ENCODE measurements at regions not wholly inside any gene's neighbourhood (a gene's known extent, or its start where the extent isn't known, plus 50 kb on each side); places are given as distances from the start of the nearest gene placed in this dataset.
"Not testable (repeated sequence)": the region's sequence is repeated elsewhere in the genome, so short reads cannot be mapped to it uniquely, and the experiment has no call there.

GRCh38 chr16:59391617-59392364 lies 657.7 kb upstream of the GOT2 start:
- DNase-seq (ENCODE audit: extremely low read depth in 1 of 2, low read depth in 1 of 2): no peak

GRCh38 chr16:59385959-59386358 lies 651.8 kb upstream of the GOT2 start:
- DNase-seq (ENCODE audit: extremely low read depth in 1 of 2, low read depth in 1 of 2): no peak

- DNase-seq (ENCODE audit: extremely low read depth in 1 of 2, low read depth in 1 of 2): no peak
Observed at GRCh38 chr16:59385491-59385890, 651.4 kb upstream of the GOT2 start.

- DNase-seq (ENCODE audit: extremely low read depth in 1 of 2, low read depth in 1 of 2): no peak
Observed at GRCh38 chr16:59373632-59374031, 639.5 kb upstream of the GOT2 start.

GRCh38 chr16:59370717-59371116 lies 636.6 kb upstream of the GOT2 start:
- no peak for DNase-seq (ENCODE audit: extremely low read depth in 1 of 2, low read depth in 1 of 2)

- DNase-seq (ENCODE audit: extremely low read depth in 1 of 2, low read depth in 1 of 2): no peak
Observed at GRCh38 chr16:59369523-59369922, 635.4 kb upstream of the GOT2 start.

- no peak for DNase-seq (ENCODE audit: extremely low read depth in 1 of 2, low read depth in 1 of 2)
Observed at GRCh38 chr16:59368586-59368985, 634.5 kb upstream of the GOT2 start.

GRCh38 chr16:59356709-59357108 lies 622.6 kb upstream of the GOT2 start:
- DNase-seq (ENCODE audit: extremely low read depth in 1 of 2, low read depth in 1 of 2): no peak

GRCh38 chr16:59356144-59356543 lies 622.0 kb upstream of the GOT2 start:
- DNase-seq (ENCODE audit: extremely low read depth in 1 of 2, low read depth in 1 of 2): no peak

GRCh38 chr16:59355704-59356103 lies 621.6 kb upstream of the GOT2 start:
- no peak for DNase-seq (ENCODE audit: extremely low read depth in 1 of 2, low read depth in 1 of 2)

GRCh38 chr16:59351305-59351903 lies 617.3 kb upstream of the GOT2 start:
- DNase-seq (ENCODE audit: extremely low read depth in 1 of 2, low read depth in 1 of 2): no peak

GRCh38 chr16:59350670-59351069 lies 616.6 kb upstream of the GOT2 start:
- no peak for DNase-seq (ENCODE audit: extremely low read depth in 1 of 2, low read depth in 1 of 2)

- DNase-seq (ENCODE audit: extremely low read depth in 1 of 2, low read depth in 1 of 2): no peak
Observed at GRCh38 chr16:59342669-59343068, 608.6 kb upstream of the GOT2 start.

GRCh38 chr16:59341368-59341767 lies 607.3 kb upstream of the GOT2 start:
- no peak for DNase-seq (ENCODE audit: extremely low read depth in 1 of 2, low read depth in 1 of 2)

GRCh38 chr16:59339871-59340270 lies 605.8 kb upstream of the GOT2 start:
- DNase-seq (ENCODE audit: extremely low read depth in 1 of 2, low read depth in 1 of 2): no peak

GRCh38 chr16:59336136-59336695 lies 602.1 kb upstream of the GOT2 start:
- no peak for DNase-seq (ENCODE audit: extremely low read depth in 1 of 2, low read depth in 1 of 2)

GRCh38 chr16:59331708-59332107 lies 597.6 kb upstream of the GOT2 start:
- DNase-seq (ENCODE audit: extremely low read depth in 1 of 2, low read depth in 1 of 2): not testable (repeated sequence)

GRCh38 chr16:59330019-59330670 lies 596.0 kb upstream of the GOT2 start:
- no peak for DNase-seq (ENCODE audit: extremely low read depth in 1 of 2, low read depth in 1 of 2)

GRCh38 chr16:59328961-59329360 lies 594.8 kb upstream of the GOT2 start:
- DNase-seq (ENCODE audit: extremely low read depth in 1 of 2, low read depth in 1 of 2): no peak

- no peak for DNase-seq (ENCODE audit: extremely low read depth in 1 of 2, low read depth in 1 of 2)
Observed at GRCh38 chr16:59327894-59328293, 593.8 kb upstream of the GOT2 start.

GRCh38 chr16:59326955-59327354 lies 592.8 kb upstream of the GOT2 start:
- no peak for DNase-seq (ENCODE audit: extremely low read depth in 1 of 2, low read depth in 1 of 2)

- no peak for DNase-seq (ENCODE audit: extremely low read depth in 1 of 2, low read depth in 1 of 2)
Observed at GRCh38 chr16:59324462-59324861, 590.3 kb upstream of the GOT2 start.
